Dendritic cell treated with granulocyte-macrophage colony-stimulating factor and Interleukin-4, amounts not matched to agents 40 ng/mL and 50 ng/mL, for 4 days (primary cell): ENCODE measurements at regions not wholly inside any gene's neighbourhood (a gene's known extent, or its start where the extent isn't known, plus 50 kb on each side); places are given as distances from the start of the nearest gene placed in this dataset.

Source experiments
- H3K27ac Mint-ChIP-seq: one replicate; pipeline ENCODE4 v1.8.0; 2022; ENCODE audit warnings: mild to moderate bottlenecking, mixed read lengths
- H3K27me3 Mint-ChIP-seq: one replicate; pipeline ENCODE4 v1.8.0; 2022; ENCODE audit warnings: mild to moderate bottlenecking, mixed read lengths
- H3K36me3 Mint-ChIP-seq: one replicate; pipeline ENCODE4 v1.8.0; 2022; ENCODE audit warnings: low read depth, mixed read lengths
- H3K4me1 Mint-ChIP-seq: one replicate; pipeline ENCODE4 v1.8.0; 2022; ENCODE audit warnings: low read depth, mixed read lengths
- H3K4me3 Mint-ChIP-seq: one replicate; pipeline ENCODE4 v1.8.0; 2022; ENCODE audit warnings: mild to moderate bottlenecking, moderate library complexity, mixed read lengths
- H3K9me3 Mint-ChIP-seq: one replicate; pipeline ENCODE4 v1.8.0; 2022; ENCODE audit warnings: mixed read lengths
- intact Hi-C: fragments of 100-400 bp; cut with micrococcal nuclease; formaldehyde crosslinking; loops from one replicate; pipeline ENCODE4 v1.15.0; 2022

DNA sequence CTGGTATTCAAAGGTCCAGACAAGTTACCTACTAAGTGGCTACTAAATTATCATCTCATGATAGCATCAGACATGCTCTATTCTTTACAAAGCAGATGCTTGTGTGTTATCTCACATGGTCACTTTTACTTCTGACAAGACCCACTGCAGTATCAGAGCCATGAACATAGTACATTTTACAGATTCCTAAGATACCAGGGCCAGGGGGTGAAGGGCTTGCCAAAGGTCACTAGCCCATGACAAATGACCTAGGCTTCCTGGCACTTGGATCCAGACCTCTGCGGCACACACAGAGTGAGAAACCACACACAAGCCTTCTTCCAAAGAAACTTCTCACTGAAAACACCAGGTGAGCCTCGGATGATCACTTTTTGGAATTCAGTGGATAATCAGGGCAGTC is 446.8 kb downstream of the EIPR1 start:
- no peaks in the 10 kb centered on the region for H3K36me3 Mint-ChIP-seq
- intact Hi-C loops = no loop called here
- H3K4me3 Mint-ChIP-seq = no peak overlapping the region
- H3K9me3 Mint-ChIP-seq = peaks cover 50% of the 10 kb centered on the region
- no peaks in the 10 kb centered on the region for H3K27me3 Mint-ChIP-seq
- no peak overlapping the region for H3K27ac Mint-ChIP-seq
- no peaks in the 10 kb centered on the region for H3K4me1 Mint-ChIP-seq

GRCh38 chr2:2926858-2927175 is 450.8 kb downstream of the EIPR1 start:
- no peaks in the 10 kb centered on the region for H3K4me1 Mint-ChIP-seq
- H3K27me3 Mint-ChIP-seq = no peaks in the 10 kb centered on the region
- intact Hi-C loops = no loop called here
- no peak overlapping the region for H3K27ac Mint-ChIP-seq
- peaks cover 34% of the 10 kb centered on the region for H3K9me3 Mint-ChIP-seq
- no peak overlapping the region for H3K4me3 Mint-ChIP-seq
- H3K36me3 Mint-ChIP-seq = no peaks in the 10 kb centered on the region

DNA sequence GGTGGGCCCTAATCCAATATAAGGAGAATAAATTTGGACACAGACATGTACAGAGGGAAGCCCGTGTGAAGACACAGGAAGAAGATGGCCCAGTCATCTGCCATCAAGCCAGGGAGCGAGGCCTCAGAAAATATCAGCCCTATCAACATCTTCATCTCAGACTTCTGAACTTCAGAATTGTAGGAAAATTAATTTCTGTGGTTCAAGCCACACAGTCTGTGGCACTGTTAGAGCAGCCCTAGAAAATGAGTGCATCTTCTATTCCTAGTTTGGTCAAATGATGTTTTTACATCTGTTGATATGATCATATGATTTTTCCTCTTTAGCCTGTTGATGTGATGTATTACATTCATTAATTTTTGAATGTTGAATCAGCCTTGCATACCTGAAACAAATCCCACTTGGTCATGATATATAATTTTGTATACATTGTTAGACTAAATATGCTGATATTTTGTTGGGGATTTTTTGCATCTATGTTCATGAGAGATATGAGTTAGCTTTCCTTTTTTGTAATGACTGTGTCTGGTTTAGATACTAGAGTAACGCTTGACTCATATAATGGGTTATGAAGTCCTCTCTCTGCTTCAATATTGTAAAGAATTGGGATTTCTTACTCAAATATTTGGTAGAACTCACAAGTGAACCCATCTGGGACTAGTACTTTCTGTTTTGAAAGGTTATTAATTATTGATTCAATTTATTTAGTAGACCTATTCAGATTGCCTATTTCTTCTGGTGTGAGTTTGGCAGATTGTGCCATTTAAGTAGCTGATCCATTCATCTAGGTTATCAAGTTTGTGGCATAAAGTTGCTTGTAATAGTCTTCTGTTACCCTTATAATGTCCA is 451.4 kb downstream of the EIPR1 start:
- Mint-ChIP-seq H3K9me3 (peaks cover 28% of the 10 kb centered on the region), H3K4me1 (no peaks in the 10 kb centered on the region), H3K4me3 (no peak overlapping the region), H3K36me3 (no peaks in the 10 kb centered on the region), H3K27ac (no peak overlapping the region), H3K27me3 (no peaks in the 10 kb centered on the region)
- intact Hi-C loops = no loop called here

DNA sequence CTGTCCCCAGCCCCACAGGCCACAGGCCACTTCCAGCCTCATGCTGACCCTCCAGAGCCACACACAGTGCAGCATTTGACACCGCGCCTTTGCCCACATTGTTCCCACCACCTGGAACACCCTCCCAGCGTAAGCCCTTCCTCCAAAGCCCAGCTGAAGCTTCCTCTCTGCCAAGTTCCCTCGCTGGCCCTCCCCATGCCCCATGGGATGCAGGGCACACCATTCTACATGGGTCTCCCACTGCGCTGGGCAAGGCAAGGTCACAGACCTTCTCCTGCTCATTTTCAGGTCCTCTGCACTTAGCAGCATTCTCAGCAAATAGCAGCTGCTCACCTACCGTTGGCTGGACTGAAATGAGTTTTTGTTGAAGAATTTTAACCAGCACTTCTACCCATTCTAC is 455.5 kb downstream of the EIPR1 start:
- intact Hi-C loops = no loop called here
- H3K4me1 Mint-ChIP-seq = no peaks in the 10 kb centered on the region
- H3K4me3 Mint-ChIP-seq = no peak overlapping the region
- no peaks in the 10 kb centered on the region for H3K36me3 Mint-ChIP-seq
- no peaks in the 10 kb centered on the region for H3K27me3 Mint-ChIP-seq
- H3K27ac Mint-ChIP-seq = no peak overlapping the region
- H3K9me3 Mint-ChIP-seq = no peaks in the 10 kb centered on the region

DNA sequence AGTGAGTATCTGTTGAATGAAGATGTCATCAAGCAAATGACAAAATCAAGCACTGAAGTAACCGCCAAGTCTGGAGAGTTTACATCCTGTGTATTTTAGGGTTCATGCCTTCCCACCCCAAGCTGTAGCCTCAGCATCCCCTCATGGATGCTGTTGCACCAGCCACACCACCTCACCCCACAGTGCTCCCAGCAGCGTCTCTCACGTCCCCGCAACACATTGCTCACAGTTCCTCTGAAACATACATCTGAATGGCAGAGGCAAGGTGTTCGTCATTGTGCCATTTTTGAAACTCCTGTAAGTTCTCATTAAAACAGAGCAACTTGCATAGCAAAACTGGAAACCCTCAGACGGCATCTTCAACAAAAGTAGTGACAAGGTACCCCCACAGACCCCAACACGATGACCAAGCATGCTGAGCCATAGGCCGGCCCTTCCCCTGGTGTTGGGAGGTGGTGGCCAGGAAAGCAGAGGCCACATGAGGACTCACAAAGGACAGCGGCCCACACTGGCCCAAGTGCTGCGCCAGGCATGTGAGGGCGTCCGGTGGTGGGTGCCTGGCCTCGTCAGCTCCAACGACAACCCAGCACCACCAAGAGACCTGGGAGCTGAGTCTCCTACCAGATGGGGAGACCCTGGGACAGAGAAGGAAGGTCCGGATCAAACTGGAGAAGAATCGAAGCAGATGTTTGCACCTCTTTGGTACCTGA is 456.5 kb downstream of the EIPR1 start:
- Mint-ChIP-seq H3K4me1 (no peaks in the 10 kb centered on the region), H3K27ac (no peak overlapping the region), H3K9me3 (no peaks in the 10 kb centered on the region), H3K4me3 (no peak overlapping the region), H3K27me3 (no peaks in the 10 kb centered on the region), H3K36me3 (no peaks in the 10 kb centered on the region)
- intact Hi-C loops = no loop called here

- intact Hi-C loops = no loop called here
- Mint-ChIP-seq H3K4me1 (no peaks in the 10 kb centered on the region), H3K9me3 (no peaks in the 10 kb centered on the region), H3K27me3 (no peaks in the 10 kb centered on the region), H3K27ac (no peak overlapping the region), H3K36me3 (no peaks in the 10 kb centered on the region), H3K4me3 (no peak overlapping the region)
Observed at GRCh38 chr2:2919574-2920365, 457.8 kb downstream of the EIPR1 start.

GRCh38 chr2:2919026-2919425 is 458.6 kb downstream of the EIPR1 start:
- Mint-ChIP-seq H3K4me3 (no peak overlapping the region), H3K4me1 (no peaks in the 10 kb centered on the region), H3K27ac (no peak overlapping the region), H3K27me3 (no peaks in the 10 kb centered on the region), H3K36me3 (no peaks in the 10 kb centered on the region), H3K9me3 (no peaks in the 10 kb centered on the region)
- intact Hi-C loops = no loop called here

DNA sequence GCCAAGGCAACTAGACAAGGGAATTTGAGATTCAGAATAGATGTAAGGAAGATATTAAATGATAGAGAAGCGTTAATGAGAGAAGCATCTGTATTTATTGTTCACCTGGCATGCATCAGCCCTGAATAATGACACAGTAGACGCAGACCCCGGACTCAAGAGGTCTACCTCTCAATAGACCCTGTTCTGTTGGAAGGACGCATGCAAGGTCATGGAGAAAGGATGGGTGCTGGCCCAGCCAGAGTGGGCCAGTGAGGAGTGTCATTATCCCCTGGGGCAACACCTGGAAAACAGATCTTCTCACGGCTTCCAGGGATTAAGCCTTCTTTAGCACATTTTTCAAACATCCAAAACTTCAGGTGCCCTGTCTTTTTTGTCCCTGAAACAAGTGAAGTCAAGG is 461.0 kb downstream of the EIPR1 start:
- H3K4me1 Mint-ChIP-seq = no peaks in the 10 kb centered on the region
- intact Hi-C loops = no loop called here
- H3K4me3 Mint-ChIP-seq = no peak overlapping the region
- H3K27ac Mint-ChIP-seq = no peak overlapping the region
- no peaks in the 10 kb centered on the region for H3K9me3 Mint-ChIP-seq
- no peaks in the 10 kb centered on the region for H3K27me3 Mint-ChIP-seq
- no peaks in the 10 kb centered on the region for H3K36me3 Mint-ChIP-seq

GRCh38 chr2:2914252-2914651 is 463.4 kb downstream of the EIPR1 start:
- Mint-ChIP-seq H3K27ac (no peak overlapping the region), H3K36me3 (no peaks in the 10 kb centered on the region), H3K4me1 (no peaks in the 10 kb centered on the region), H3K9me3 (no peaks in the 10 kb centered on the region), H3K27me3 (no peaks in the 10 kb centered on the region), H3K4me3 (no peak overlapping the region)
- intact Hi-C loops = no loop called here

GRCh38 chr2:2913601-2914120 is 464.0 kb downstream of the EIPR1 start:
- no peaks in the 10 kb centered on the region for H3K9me3 Mint-ChIP-seq

GRCh38 chr2:2912731-2913130 is 464.9 kb downstream of the EIPR1 start:
- Mint-ChIP-seq H3K4me3 (no peak overlapping the region), H3K36me3 (no peaks in the 10 kb centered on the region), H3K4me1 (no peaks in the 10 kb centered on the region), H3K9me3 (no peaks in the 10 kb centered on the region), H3K27me3 (no peaks in the 10 kb centered on the region), H3K27ac (no peak overlapping the region)
- intact Hi-C loops = no loop called here

More at GRCh38 chr2:2913601-2914120, 464.0 kb downstream of the EIPR1 start:
- intact Hi-C loops = no loop called here
- Mint-ChIP-seq H3K4me1 (no peaks in the 10 kb centered on the region), H3K4me3 (no peak overlapping the region), H3K36me3 (no peaks in the 10 kb centered on the region), H3K27me3 (no peaks in the 10 kb centered on the region), H3K27ac (no peak overlapping the region)

DNA sequence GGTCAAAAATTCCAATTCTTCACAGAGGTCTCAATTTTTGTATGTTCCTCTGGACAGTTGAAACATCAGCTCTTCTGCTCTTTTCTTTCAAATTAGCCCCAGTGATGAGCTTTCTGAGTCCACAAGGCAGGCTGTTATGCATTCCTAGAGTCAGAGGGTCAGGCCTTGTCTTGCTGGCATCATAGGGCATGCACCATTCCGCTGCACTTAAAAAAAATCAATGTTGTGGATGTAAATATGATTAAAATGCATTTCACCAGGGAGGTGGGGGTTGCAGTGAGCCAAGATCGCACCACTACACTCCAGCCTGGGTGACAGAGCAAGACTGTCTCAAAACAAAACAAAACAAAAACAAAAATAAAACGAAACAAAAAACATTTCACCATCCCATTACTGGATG is 465.3 kb downstream of the EIPR1 start:
- Mint-ChIP-seq H3K27me3 (no peaks in the 10 kb centered on the region), H3K4me1 (no peaks in the 10 kb centered on the region), H3K36me3 (no peaks in the 10 kb centered on the region), H3K27ac (no peak overlapping the region), H3K9me3 (no peaks in the 10 kb centered on the region), H3K4me3 (no peak overlapping the region)
- intact Hi-C loops = no loop called here

GRCh38 chr2:2910259-2910658 is 467.4 kb downstream of the EIPR1 start:
- Mint-ChIP-seq H3K9me3 (no peaks in the 10 kb centered on the region), H3K4me3 (no peak overlapping the region), H3K27ac (no peak overlapping the region), H3K36me3 (no peaks in the 10 kb centered on the region), H3K4me1 (no peaks in the 10 kb centered on the region), H3K27me3 (no peaks in the 10 kb centered on the region)
- intact Hi-C loops = no loop called here
